ENCODE measurements at regions not wholly inside any gene's neighbourhood (a gene's known extent, or its start where the extent isn't known, plus 50 kb on each side); places are given as distances from the start of the nearest gene placed in this dataset.

- no peak for TF ChIP-seq POLR2A (IDR thresholded peaks at IDR 0.05)
- TF ChIP-seq POLR2AphosphoS5 (IDR thresholded peaks at IDR 0.05), result no peak
- TF ChIP-seq CTCF (IDR thresholded peaks at IDR 0.05), result no peak
Observed at GRCh38 chrX:93229036-93229435, 444.3 kb downstream of the NAP1L3 start.

All from breast epithelium (tissue), 3 donors.